ENCODE measurements at regions not wholly inside any gene's neighbourhood (a gene's known extent, or its start where the extent isn't known, plus 50 kb on each side); places are given as distances from the start of the nearest gene placed in this dataset.

DNA sequence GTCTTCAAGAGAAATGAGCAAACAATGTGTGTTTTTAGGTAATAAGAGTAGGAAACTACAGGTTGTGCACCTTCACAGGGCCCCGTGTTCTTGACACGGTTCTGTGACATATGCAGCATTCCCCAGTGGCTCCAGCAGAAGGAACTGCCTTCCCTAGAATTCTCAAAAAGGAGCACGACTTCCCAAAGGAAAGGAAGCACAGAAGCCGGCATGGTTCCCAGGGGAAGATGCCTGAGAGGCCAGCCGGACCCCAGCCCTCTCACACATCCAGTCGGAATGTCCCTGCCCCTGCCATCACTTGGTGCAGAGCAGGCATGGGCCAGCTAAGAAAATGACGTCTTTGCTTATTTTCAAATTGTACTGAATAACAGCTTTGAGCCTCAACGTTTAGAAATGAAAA lies 187.3 kb upstream of the NSMCE3 start:
- TF ChIP-seq CTCF (IDR thresholded peaks at IDR 0.05) (no peak), POLR2A (IDR thresholded peaks at IDR 0.05) (no peak)
